OCI-LY7 (cell line): ENCODE measurements at regions not wholly inside any gene's neighbourhood (a gene's known extent, or its start where the extent isn't known, plus 50 kb on each side); places are given as distances from the start of the nearest gene placed in this dataset.

Experiments
- CTCF ChIP-seq: fragments of 200-600 bp; sonication (generic); conservative IDR thresholded peaks from 2 replicates; pipeline ENCODE4 v1.5.1; 2014; ENCODE audit warnings: mild to moderate bottlenecking, antibody characterized with exemption, low read length, moderate library complexity, mixed read lengths
- EZH2phosphoT487 ChIP-seq: fragments of 200-600 bp; sonication (generic); IDR thresholded peaks from 2 replicates; pipeline ENCODE4 v1.6.1; 2018; ENCODE audit warnings: low read depth, borderline replicate concordance, mild to moderate bottlenecking, mixed run types, antibody characterized with exemption, low read length, moderate library complexity, mixed read lengths

GRCh38 chr2:120973196-120973595, 237.5 kb downstream of the GLI2 start:
- no peak for TF ChIP-seq CTCF
- no peak for TF ChIP-seq EZH2phosphoT487
